Ishikawa (cell line): ENCODE measurements at regions not wholly inside any gene's neighbourhood (a gene's known extent, or its start where the extent isn't known, plus 50 kb on each side); places are given as distances from the start of the nearest gene placed in this dataset.

Source experiments
- CEBPB ChIP-seq: IDR thresholded peaks from 2 replicates; pipeline ENCODE4 v1.6.1; 2012
- EP300 ChIP-seq: IDR thresholded peaks from 2 replicates; pipeline ENCODE4 v1.6.1; 2012; ENCODE audit warnings: borderline replicate concordance
- NFIC ChIP-seq: IDR thresholded peaks from 2 replicates; pipeline ENCODE4 v1.6.1; 2012
- RAD21 ChIP-seq: IDR thresholded peaks from 2 replicates; pipeline ENCODE4 v1.6.1; 2012; ENCODE audit warnings: low read depth
- REST ChIP-seq: IDR thresholded peaks from 2 replicates; pipeline ENCODE4 v1.6.1; 2012; ENCODE audit warnings: low read depth, mild to moderate bottlenecking
- TAF1 ChIP-seq: IDR thresholded peaks from 2 replicates; pipeline ENCODE4 v1.6.1; 2012; ENCODE audit warnings: low read depth, mild to moderate bottlenecking
- USF1 ChIP-seq: IDR thresholded peaks from 2 replicates; pipeline ENCODE4 v1.6.1; 2012
- YY1 ChIP-seq: IDR thresholded peaks from 2 replicates; pipeline ENCODE4 v1.6.1; 2012; ENCODE audit warnings: low read depth
- ZBTB7A ChIP-seq: IDR thresholded peaks from 2 replicates; pipeline ENCODE4 v1.6.1; 2012; ENCODE audit warnings: low read depth

- TF ChIP-seq EP300: no peak
- TF ChIP-seq ZBTB7A: no peak
- TF ChIP-seq TAF1: no peak
- TF ChIP-seq RAD21: no peak
- TF ChIP-seq CEBPB: no peak
- TF ChIP-seq REST: no peak
- TF ChIP-seq YY1: no peak
- no peak for TF ChIP-seq NFIC
- no peak for TF ChIP-seq USF1
These were observed 78.5 kb upstream of the RNU6-1 start for GRCh38 chr15:67918205-67918861.
